NCI-H526 treated with DMSO at 0.1 percent for 48 hours (cell line): ENCODE measurements at regions not wholly inside any gene's neighbourhood (a gene's known extent, or its start where the extent isn't known, plus 50 kb on each side); places are given as distances from the start of the nearest gene placed in this dataset.

Experiments
- DNase-seq: peaks from one replicate; lab custom pipeline; 2025; lab: John Stamatoyannopoulos, UW

- DNase-seq, result no peak
These were observed 58.3 kb upstream of the LYST start for GRCh38 chr1:235925016-235925415.

GRCh38 chr1:235923466-235924021, 56.8 kb upstream of the LYST start:
- DNase-seq, result peak; percentile 3

DNA sequence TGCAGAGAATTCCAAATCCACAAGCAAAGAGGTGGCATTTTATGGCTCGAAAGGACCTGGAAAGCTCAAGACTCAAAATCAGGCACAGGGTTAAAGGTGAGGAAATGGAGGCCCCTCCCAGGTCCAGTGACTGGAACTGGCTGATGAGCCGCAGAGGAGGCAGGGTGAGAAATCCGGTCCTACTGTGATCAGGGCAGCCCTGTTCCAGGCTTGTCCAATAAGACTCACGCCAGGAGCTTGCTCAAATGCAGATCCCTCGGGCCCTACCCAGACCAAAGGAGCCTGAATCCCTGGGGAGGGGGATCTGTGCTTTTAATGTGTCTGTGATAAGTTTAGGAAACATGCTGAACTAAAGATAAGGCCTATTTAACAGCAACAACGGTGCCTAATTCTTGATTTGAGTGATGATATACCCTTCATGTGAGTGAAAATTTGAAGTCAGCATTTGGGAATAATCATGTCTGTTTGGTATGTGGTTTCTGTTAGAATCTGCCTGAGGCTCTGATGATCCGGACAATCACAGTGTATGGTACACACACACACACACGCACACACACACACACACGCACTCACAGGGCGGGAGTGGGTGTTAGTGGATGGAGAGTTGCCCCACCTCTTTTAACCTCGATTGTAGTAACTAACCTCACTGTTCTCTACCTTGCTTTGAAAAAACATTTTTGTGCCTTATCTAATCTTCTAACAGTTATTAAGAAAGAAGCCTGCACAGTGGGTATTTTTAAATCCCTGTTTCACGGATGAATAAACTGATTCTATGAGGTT, 54.1 kb upstream of the LYST start:
- no peak for DNase-seq

DNA sequence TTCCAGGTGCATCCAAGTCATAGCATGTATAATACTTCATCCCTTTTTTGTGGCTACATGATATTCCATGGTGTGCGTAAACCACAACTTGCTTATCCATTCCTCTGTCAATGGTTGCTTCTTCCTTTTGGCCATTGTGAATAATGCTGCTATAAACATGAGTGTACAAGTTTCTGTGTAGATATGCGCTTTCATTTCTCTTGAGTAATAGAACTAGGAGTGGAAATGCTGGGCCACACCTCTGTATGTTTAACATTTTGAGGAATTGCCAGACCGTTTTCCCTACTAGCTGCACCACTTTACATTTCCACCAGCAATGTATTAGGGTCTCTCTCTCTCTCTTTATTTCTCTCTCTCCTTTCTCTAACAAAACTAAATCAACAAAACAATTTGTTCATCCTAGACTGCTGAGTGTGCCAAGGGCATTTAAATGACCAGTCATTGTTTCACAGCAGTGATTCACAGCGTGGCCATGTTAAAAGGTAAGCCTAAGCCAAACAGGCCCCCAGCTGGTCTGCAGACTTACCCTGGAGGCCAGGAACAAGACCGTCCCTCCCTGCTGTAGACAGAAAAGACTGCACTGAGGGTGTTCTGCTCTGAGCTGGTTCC, 53.2 kb upstream of the LYST start:
- no peak for DNase-seq

DNA sequence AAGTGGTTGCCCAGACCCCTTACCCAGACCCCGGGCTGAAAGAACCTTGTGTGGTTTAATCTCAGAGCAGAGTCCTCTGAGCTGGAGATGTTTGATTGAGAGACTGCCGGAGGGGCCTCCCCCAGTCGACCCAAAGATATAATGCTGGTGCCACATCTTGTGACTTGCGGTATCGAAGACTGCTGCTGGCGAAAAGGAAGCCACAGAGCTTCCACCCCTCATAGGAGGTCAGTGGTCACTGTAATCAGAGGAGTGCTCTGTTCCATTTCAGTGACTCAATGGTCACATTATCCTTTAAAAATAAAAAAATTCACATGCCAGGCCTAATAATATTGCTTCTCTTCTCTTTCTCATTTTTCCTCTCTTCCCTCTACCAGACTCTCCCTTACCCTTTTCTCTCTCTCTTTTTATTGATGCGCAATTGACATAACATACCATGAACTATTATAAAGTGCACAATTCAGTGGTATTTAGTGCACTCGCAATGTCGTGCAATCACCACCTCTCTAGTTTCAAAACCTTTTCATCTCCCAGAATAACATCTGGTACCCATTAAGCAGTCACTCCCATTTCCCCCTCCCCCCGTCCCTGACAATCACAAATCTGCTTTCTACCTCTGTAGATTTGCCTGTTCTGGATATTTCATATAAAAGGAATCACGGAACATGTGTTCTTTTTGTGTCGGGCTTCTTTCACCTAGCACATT, 52.6 kb upstream of the LYST start:
- no peak for DNase-seq

- no peak for DNase-seq
These were observed 51.8 kb upstream of the LYST start for GRCh38 chr1:235918465-235918864.

DNA sequence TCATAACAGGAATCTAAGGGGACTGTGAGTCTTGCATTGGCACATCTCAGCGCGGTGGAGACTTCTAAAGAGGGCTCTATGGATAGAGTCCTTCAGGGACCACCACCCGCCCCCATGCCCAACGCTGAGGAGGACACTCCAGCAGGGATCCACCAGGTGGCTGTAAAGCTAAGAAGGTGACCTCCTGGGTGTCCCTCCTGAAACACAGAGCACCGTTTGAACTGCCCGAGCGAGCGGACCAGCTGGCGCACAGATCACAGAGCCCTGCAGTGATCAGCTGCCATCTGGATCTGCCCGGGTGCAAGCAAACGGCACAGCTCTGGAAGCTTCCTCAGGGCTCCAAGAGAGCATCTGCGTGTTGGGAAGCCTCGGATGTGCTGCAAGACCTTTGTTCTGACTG, 51.3 kb upstream of the LYST start:
- no peak for DNase-seq

DNA sequence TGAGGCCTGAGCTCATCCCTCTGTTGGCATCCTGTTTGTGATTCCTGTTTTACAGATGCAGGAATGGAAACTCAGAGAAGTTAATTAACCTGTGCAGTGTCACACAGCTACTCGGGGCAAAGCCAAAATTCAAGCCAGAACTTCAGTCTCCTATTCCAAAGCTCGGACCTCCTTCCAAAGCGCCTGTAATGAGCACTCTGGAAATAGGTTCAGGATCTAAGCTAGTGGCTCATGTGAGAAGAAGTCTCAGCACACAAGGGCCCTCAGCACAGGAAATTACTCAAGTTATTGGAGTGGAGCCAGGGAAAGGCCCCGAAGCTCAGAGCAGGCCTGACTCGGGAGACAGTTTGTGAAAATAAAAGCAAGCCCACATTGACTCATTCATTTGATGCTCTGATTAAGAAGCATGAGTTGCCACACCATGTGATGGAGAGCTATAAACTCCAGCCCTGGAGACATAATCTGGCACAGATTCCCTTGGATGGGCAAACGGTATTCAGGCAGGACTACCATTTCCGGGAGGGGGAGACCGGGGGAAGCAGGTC, 50.6 kb upstream of the LYST start:
- DNase-seq, result no peak
